ENCODE measurements at regions not wholly inside any gene's neighbourhood (a gene's known extent, or its start where the extent isn't known, plus 50 kb on each side); places are given as distances from the start of the nearest gene placed in this dataset.

GRCh38 chr9:16171911-16172310, 619.1 kb downstream of the CCDC171 start:
- DNase-seq, result no peak

DNA sequence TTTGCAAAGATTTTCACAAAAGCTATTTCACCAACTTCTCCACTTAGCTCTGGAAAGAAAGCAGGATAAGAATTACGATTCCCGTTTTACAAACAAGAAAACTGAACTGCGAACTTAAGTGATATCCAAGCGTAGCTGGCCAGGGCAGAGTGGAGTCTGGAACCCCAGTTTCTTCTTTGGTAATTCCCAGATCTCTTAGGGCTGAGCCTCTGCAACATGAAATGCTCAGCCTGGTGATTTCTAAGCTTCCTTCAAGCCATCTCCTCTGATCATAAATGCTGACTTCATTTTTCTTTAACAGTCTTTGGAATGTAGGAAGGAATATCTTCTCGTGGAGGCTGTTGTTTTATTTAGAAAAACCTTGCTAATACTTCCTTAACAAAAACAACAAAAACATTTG, 620.0 kb downstream of the CCDC171 start:
- DNase-seq, result no peak

- DNase-seq, result no peak
Measured at GRCh38 chr9:16174915-16175314, 622.1 kb downstream of the CCDC171 start.

DNA sequence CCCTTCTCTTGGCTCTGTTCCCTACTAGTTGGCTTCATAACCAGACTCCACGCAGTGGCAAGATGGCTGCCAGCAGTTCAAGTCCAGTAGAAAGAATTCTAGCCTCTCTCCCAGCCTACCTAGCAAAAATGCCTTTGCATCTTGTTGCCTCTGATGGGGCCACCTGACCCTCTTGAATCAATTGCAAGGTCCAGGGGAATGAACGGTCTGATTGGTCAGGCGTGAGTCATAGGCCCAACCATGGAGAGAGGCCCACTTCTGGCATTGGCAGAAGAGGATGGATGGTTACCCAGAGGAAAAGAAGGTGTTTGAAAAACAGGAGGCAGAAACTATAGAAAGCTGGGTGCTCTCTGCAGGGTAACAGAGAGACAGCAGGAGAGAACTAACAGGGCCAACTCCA, 622.6 kb downstream of the CCDC171 start:
- DNase-seq, result no peak

- DNase-seq, result no peak
Measured at GRCh38 chr9:16178294-16178693, 625.5 kb downstream of the CCDC171 start.

DNA sequence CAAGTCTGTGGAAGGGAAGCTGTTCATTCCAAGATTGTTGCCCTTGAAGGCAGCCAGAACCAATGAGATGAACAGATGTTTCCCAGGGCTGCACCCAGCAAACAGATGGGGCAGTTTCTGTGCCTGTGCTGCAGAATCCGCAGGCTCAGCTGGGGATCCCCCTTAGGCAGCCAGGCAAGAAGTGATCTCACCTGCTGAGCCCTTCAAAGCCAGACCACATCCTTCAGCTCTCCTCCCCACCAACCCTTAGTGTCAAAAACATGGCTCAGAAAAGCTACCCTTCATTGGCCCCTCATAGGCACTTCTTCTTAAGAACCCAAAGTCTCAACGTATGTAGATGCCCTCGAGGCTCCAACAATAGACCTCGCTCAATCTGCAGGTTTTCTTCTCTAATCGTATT, 626.7 kb downstream of the CCDC171 start:
- DNase-seq, result no peak

DNA sequence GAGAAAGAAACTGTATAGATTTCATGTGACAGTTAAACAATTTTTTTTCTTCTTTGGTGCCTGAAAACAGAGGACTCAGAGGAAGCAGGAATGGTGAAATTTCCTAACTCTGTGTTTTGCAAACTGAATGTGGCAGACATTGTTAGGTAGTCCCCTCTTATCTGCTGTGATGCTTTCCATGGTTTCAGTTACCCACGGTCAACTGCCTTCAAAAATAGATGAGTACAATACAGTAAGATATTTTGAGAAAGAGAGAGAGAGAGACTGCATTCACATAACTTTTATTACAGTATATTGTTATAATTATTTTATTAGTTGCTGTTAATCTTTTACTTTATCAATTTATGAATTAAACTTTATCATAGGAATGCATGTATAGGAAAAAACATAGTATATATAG, 627.2 kb downstream of the CCDC171 start:
- DNase-seq, result no peak

GRCh38 chr9:16180546-16180945, 627.7 kb downstream of the CCDC171 start:
- no peak for DNase-seq

- no peak for DNase-seq
Measured at GRCh38 chr9:16181539-16181938, 628.7 kb downstream of the CCDC171 start.

DNA sequence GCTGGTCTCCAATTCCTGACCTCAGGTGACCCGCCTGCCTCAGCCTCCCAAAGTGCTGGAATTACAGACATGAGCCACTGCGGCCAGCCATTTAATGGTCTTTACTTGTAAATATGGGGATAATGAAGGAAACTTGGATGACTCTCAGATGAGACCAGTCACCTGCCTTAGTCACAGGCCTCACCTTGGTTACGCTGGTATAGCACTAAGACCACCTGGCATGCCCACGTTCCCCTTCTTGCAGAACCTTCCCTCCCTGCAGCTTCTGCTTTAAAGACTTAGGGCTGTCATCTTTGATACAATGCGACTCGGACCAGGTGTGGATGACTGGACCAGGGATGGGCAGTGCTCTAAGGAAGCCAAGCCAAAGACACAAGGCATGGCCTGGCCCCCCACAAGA, 629.9 kb downstream of the CCDC171 start:
- DNase-seq, result no peak

GRCh38 chr9:16184964-16185646, 632.3 kb downstream of the CCDC171 start:
- no peak for DNase-seq

DNA sequence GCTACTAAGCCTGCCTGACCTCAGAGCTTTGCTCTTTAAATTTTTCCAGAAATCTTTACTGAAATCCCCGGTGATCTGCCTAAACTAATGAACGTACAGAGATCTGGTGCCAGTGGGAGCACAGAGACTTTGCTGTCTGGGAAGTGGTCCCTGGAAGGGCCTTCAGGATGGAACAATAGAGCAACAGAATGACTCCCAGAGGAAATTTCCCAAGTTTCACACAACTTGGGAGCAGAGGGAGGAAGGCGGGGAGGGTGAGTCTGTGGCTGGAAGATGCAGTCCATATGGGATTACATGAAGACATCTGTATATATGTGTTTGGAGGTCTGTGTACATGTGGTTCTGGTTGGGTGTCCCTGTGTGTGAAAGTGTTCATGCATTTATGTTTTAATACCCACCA, 638.3 kb downstream of the CCDC171 start:
- no peak for DNase-seq

GRCh38 chr9:16191691-16192402, 639.0 kb downstream of the CCDC171 start:
- peak; percentile 57 for DNase-seq

GRCh38 chr9:16192403-16193017, 639.7 kb downstream of the CCDC171 start:
- DNase-seq, result no peak

GRCh38 chr9:16193066-16193465, 640.2 kb downstream of the CCDC171 start:
- no peak for DNase-seq

GRCh38 chr9:16196206-16196605, 643.4 kb downstream of the CCDC171 start:
- DNase-seq, result no peak

- DNase-seq, result no peak
Measured at GRCh38 chr9:16197578-16198370, 644.9 kb downstream of the CCDC171 start.

DNA sequence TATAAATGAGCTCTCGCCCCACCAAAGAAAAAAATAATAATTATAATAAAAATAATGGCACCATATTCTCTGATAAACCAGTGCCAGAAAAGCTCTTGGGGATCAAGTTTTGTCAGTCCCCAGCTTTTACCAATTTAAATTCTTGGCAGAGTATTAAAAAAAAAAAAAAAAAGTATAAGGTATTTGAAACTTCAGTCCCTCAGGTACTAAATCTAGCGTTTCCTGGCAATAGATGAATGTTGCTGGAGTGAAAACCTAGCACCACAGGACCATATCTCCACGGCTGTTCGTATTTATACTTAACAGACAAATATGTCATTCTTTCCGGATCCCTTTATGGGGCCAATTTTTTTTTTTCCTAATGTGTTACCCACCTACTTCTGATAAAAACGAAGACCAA, 646.2 kb downstream of the CCDC171 start:
- DNase-seq, result no peak

- no peak for DNase-seq
Measured at GRCh38 chr9:16202221-16202620, 649.4 kb downstream of the CCDC171 start.

GRCh38 chr9:16202914-16203728, 650.3 kb downstream of the CCDC171 start:
- no peak for DNase-seq

GRCh38 chr9:16203729-16204573, 651.1 kb downstream of the CCDC171 start:
- no peak for DNase-seq

GRCh38 chr9:16205455-16205854, 652.6 kb downstream of the CCDC171 start:
- no peak for DNase-seq
